Tibial nerve (tissue), 4 donors: ENCODE measurements at regions not wholly inside any gene's neighbourhood (a gene's known extent, or its start where the extent isn't known, plus 50 kb on each side); places are given as distances from the start of the nearest gene placed in this dataset.

Experiments
- DNase-seq, 2 donors: peaks; one replicate each; pipeline ENCODE4 v3.0.0-alpha.2; 2019; ENCODE audit warnings: low spot score in 2 of 2
- H3K27ac ChIP-seq, 4 donors: fragments of 200-600 bp; sonication (generic) in 3 of 4; one replicate each; pipeline ENCODE4 v1.5.1; 2017 to 2019; ENCODE audit warnings: mild to moderate bottlenecking in 1 of 4
- H3K27me3 ChIP-seq, 2 donors: fragments of 200-600 bp; sonication (generic) in 1 of 2; one replicate each; pipeline versions ENCODE4 v1.5.1 to v1.6.0; 2017 to 2019
- H3K36me3 ChIP-seq, 3 donors: fragments of 200-600 bp; sonication (generic); one replicate each; pipeline ENCODE4 v1.5.1; 2018 to 2019
- H3K4me1 ChIP-seq, 4 donors: fragments of 200-600 bp; sonication (generic) in 3 of 4; one replicate each; pipeline ENCODE4 v1.5.1; 2017 to 2019
- H3K4me3 ChIP-seq, 4 donors: fragments of 200-600 bp; sonication (generic) in 3 of 4; one replicate each; pipeline ENCODE4 v1.5.1; 2017 to 2019; ENCODE audit warnings: mild to moderate bottlenecking in 1 of 4, moderate library complexity in 1 of 4
- H3K9me3 ChIP-seq, 4 donors: fragments of 200-600 bp; sonication (generic) in 3 of 4; one replicate each; pipeline ENCODE4 v1.5.1; 2017 to 2019
- CTCF ChIP-seq, 5 experiments: fragments of 200-600 bp in 3 of 5; fragments of 450-650 bp in 2 of 5; sonication (generic) in 3 of 5; IDR thresholded peaks; one replicate each; pipeline ENCODE4 v1.5.1; 2016 to 2019; ENCODE audit warnings: antibody characterized with exemption in 5 of 5, mild to moderate bottlenecking in 3 of 5, moderate library complexity in 2 of 5
- EP300 ChIP-seq, 2 donors: sonication (generic); formaldehyde crosslinking; IDR thresholded peaks; one replicate each; pipeline ENCODE4 v1.6.1; 2017; ENCODE audit warnings: antibody characterized with exemption in 2 of 2, mild to moderate bottlenecking in 1 of 2
- POLR2A ChIP-seq, 2 donors: fragments of 450-650 bp; IDR thresholded peaks; one replicate each; pipeline ENCODE4 v1.6.1; 2017; ENCODE audit warnings: antibody characterized with exemption in 2 of 2, mild to moderate bottlenecking in 2 of 2, moderate library complexity in 2 of 2
- WGBS, 2 donors: methylation state at CpG; one replicate each; pipeline ENCODE4 v1.1.5; 2018; 5-methylcytosine and 5-hydroxymethylcytosine counted together

- H3K27ac ChIP-seq: no peak overlapping the region
- WGBS, 2 donors: 79 to 92% methylated on average over 1 of the region's 1 CpG
- TF ChIP-seq EP300 (IDR thresholded peaks at IDR 0.05) (no peak), POLR2A (IDR thresholded peaks at IDR 0.05) (no peak), CTCF (IDR thresholded peaks at IDR 0.05) (no peak)
Measured at GRCh38 chr3:153602801-153603200, 440.8 kb downstream of the RAP2B start.

GRCh38 chr3:153614140-153614539 lies 452.1 kb downstream of the RAP2B start:
- Histone ChIP-seq H3K27me3 (no peaks in the 10 kb centered on the region), H3K36me3 (no peaks in the 10 kb centered on the region), H3K9me3 (no peaks in the 10 kb centered on the region), H3K4me1 (no peaks in the 10 kb centered on the region), H3K27ac (no peak overlapping the region), H3K4me3 (no peak overlapping the region)
- no peak for DNase-seq
- TF ChIP-seq CTCF (IDR thresholded peaks at IDR 0.05) (no peak), EP300 (IDR thresholded peaks at IDR 0.05) (no peak), POLR2A (IDR thresholded peaks at IDR 0.05) (no peak)
- 37 to 44% methylated on average over 1 of the region's 1 CpG for WGBS, 2 donors

More at GRCh38 chr3:153602801-153603200, 440.8 kb downstream of the RAP2B start:
- Histone ChIP-seq H3K36me3 (no peaks in the 10 kb centered on the region), H3K4me3 (no peak overlapping the region), H3K4me1 (peaks cover 0 to 24% (median 3%) of the 10 kb centered on the region in 4 donors), H3K9me3 (no peaks in the 10 kb centered on the region), H3K27me3 (no peaks in the 10 kb centered on the region)
- no peak for DNase-seq

GRCh38 chr3:153614563-153614962 lies 452.5 kb downstream of the RAP2B start:
- H3K27ac ChIP-seq: no peak overlapping the region
- no peaks in the 10 kb centered on the region for H3K9me3 ChIP-seq
- no peaks in the 10 kb centered on the region for H3K27me3 ChIP-seq
- DNase-seq: no peak
- no peak overlapping the region for H3K4me3 ChIP-seq
- no peaks in the 10 kb centered on the region for H3K4me1 ChIP-seq
- H3K36me3 ChIP-seq: no peaks in the 10 kb centered on the region
- TF ChIP-seq POLR2A (IDR thresholded peaks at IDR 0.05): no peak
- no peak for TF ChIP-seq EP300 (IDR thresholded peaks at IDR 0.05)

- no peaks in the 10 kb centered on the region for H3K36me3 ChIP-seq
- no peak overlapping the region for H3K4me3 ChIP-seq
- 81 to 91% methylated on average over 1 of the region's 1 CpG for WGBS, 2 donors
- TF ChIP-seq POLR2A (IDR thresholded peaks at IDR 0.05): no peak
- no peak for TF ChIP-seq CTCF (IDR thresholded peaks at IDR 0.05)
- no peak for TF ChIP-seq EP300 (IDR thresholded peaks at IDR 0.05)
- no peaks in the 10 kb centered on the region for H3K27me3 ChIP-seq
- no peak for DNase-seq
- H3K4me1 ChIP-seq: no peaks in the 10 kb centered on the region
- no peak overlapping the region for H3K27ac ChIP-seq
- H3K9me3 ChIP-seq: no peaks in the 10 kb centered on the region
Measured at GRCh38 chr3:153615863-153616262, 453.8 kb downstream of the RAP2B start.

GRCh38 chr3:153617463-153617862 lies 455.4 kb downstream of the RAP2B start:
- no peaks in the 10 kb centered on the region for H3K4me1 ChIP-seq
- no peak overlapping the region for H3K4me3 ChIP-seq
- no peaks in the 10 kb centered on the region for H3K27me3 ChIP-seq
- no peak for TF ChIP-seq EP300 (IDR thresholded peaks at IDR 0.05)
- TF ChIP-seq CTCF (IDR thresholded peaks at IDR 0.05): no peak
- no peak for TF ChIP-seq POLR2A (IDR thresholded peaks at IDR 0.05)
- no peak overlapping the region for H3K27ac ChIP-seq
- no peak for DNase-seq
- H3K9me3 ChIP-seq: no peaks in the 10 kb centered on the region
- no peaks in the 10 kb centered on the region for H3K36me3 ChIP-seq
- WGBS, 2 donors: 75 to 78% methylated on average over 1 of the region's 1 CpG

- Histone ChIP-seq H3K27me3 (no peaks in the 10 kb centered on the region), H3K9me3 (no peaks in the 10 kb centered on the region), H3K4me1 (no peaks in the 10 kb centered on the region), H3K4me3 (no peak overlapping the region), H3K36me3 (no peaks in the 10 kb centered on the region), H3K27ac (no peak overlapping the region)
- DNase-seq: no peak
- TF ChIP-seq CTCF (IDR thresholded peaks at IDR 0.05) (no peak), POLR2A (IDR thresholded peaks at IDR 0.05) (no peak), EP300 (IDR thresholded peaks at IDR 0.05) (no peak)
- WGBS, 2 donors: 77 to 89% methylated on average over 3 of the region's 3 CpGs
Measured at GRCh38 chr3:153618176-153618575, 456.1 kb downstream of the RAP2B start.
